HepG2 (cell line): ENCODE measurements at regions not wholly inside any gene's neighbourhood (a gene's known extent, or its start where the extent isn't known, plus 50 kb on each side); places are given as distances from the start of the nearest gene placed in this dataset.

Experiments used
- ATAC-seq: fragments of 200-7000 bp; cut with Tn5 transposase; 3 replicates; pipeline ENCODE4 v1.9.1; 2020; ENCODE audit warnings: mild to moderate bottlenecking, moderate library complexity
- BruUV-seq: library from RNA; stranded (reverse); fragments of 400-500 nt; replicated peaks from 2 replicates; lab custom pipeline; 2021; lab: Mats Ljungman, UMichigan
- CTCF ChIA-PET: fragments of 300-600 bp; formaldehyde crosslinking; extraction: SDS; loops from one replicate; lab custom pipeline; 2021; ENCODE audit warnings: low total read pairs, inconsistent platforms, low intra/inter-chr PET ratio; lab: Yijun Ruan, JAX
- POLR2A ChIA-PET: fragments of 350-600 bp; sonication (Branson Sonifier 250); formaldehyde crosslinking; loops from one replicate; lab custom pipeline; 2020; ENCODE audit warnings: antibody characterized with exemption, inconsistent platforms; lab: Yijun Ruan, JAX
- DNase-seq: peaks from one replicate; pipeline ENCODE4 v3.0.0-alpha.2; 2015; ENCODE audit warnings: low spot score
- FAIRE-seq: peaks from 3 replicates; lab custom pipeline; 2011; peaks lifted over from hg19 to GRCh38; lab: Jason Lieb, UNC
- H2AFZ ChIP-seq: one replicate; pipeline ENCODE4 v1.6.1; 2011; ENCODE audit warnings: low read length, inconsistent platforms
- H3K27ac ChIP-seq: fragments of 300-600 bp; 3 replicates; pipeline ENCODE4 v1.8.0; 2011; ENCODE audit warnings: mixed run types, mild to moderate bottlenecking, mixed read lengths, low read length, inconsistent platforms; ENCODE audit not compliant: insufficient read depth; ENCODE audit errors: extremely low read length
- H3K27me3 ChIP-seq, 2 experiments: fragments of 200-600 bp in 1 of 2; 2 replicates in 1 of 2; 3 replicates in 1 of 2; pipeline versions ENCODE4 v1.6.0 to v1.8.0; 2011; ENCODE audit warnings: low read length in 2 of 2, mild to moderate bottlenecking in 2 of 2, moderate library complexity in 2 of 2, inconsistent platforms in 1 of 2; ENCODE audit not compliant: insufficient read depth in 2 of 2, control insufficient read depth in 1 of 2
- H3K36me3 ChIP-seq, 2 experiments: fragments of 200-600 bp in 1 of 2; replicated peaks in 1 of 2; 2 replicates in 1 of 2; 3 replicates in 1 of 2; pipeline versions ENCODE4 v1.5.1 to v1.8.0; 2011; ENCODE audit warnings: low read length in 2 of 2, inconsistent platforms in 1 of 2; ENCODE audit not compliant: insufficient read depth in 2 of 2, control insufficient read depth in 1 of 2
- H3K4me1 ChIP-seq: 2 replicates; pipeline ENCODE4 v1.5.1; 2012; ENCODE audit warnings: low read length, inconsistent platforms; ENCODE audit not compliant: insufficient read depth
- H3K4me2 ChIP-seq: 2 replicates; pipeline ENCODE4 v1.6.0; 2011; ENCODE audit warnings: low read depth, low read length, inconsistent platforms
- H3K4me3 ChIP-seq, 3 experiments: fragments of 200-600 bp in 1 of 3; sonication (generic), shearing (Covaris generic) in 1 of 3; replicated peaks in 1 of 3; 2 replicates each; pipeline ENCODE4 v1.5.1; 2011 to 2016; ENCODE audit warnings: low read length in 3 of 3, inconsistent platforms in 2 of 3, low read depth in 2 of 3, mild to moderate bottlenecking in 2 of 3, control low read depth in 1 of 3, mixed read lengths in 1 of 3; ENCODE audit not compliant: insufficient read depth in 1 of 3
- H3K79me2 ChIP-seq: one replicate; pipeline ENCODE4 v1.6.1; 2011; ENCODE audit warnings: low read length, inconsistent platforms; ENCODE audit not compliant: insufficient read depth
- H3K9ac ChIP-seq: 2 replicates; pipeline ENCODE4 v1.6.0; 2011; ENCODE audit warnings: mild to moderate bottlenecking, low read depth, low read length, inconsistent platforms; ENCODE audit not compliant: insufficient read depth
- H3K9me3 ChIP-seq: 2 replicates; pipeline ENCODE4 v1.5.1; 2012; ENCODE audit warnings: mild to moderate bottlenecking, low read length
- H4K20me1 ChIP-seq: 2 replicates; pipeline ENCODE4 v1.6.0; 2011; ENCODE audit warnings: inconsistent platforms, mild to moderate bottlenecking, low read length, moderate library complexity; ENCODE audit not compliant: insufficient read depth
- BORCS8-MEF2B ChIP-seq: sonication (generic); formaldehyde crosslinking; IDR thresholded peaks from 2 replicates; pipeline ENCODE4 v1.8.0; 2022; ENCODE audit warnings: mild to moderate bottlenecking, missing genetic modification reagents
- CBFB ChIP-seq: sonication (generic); formaldehyde crosslinking; IDR thresholded peaks from 2 replicates; pipeline ENCODE4 v1.4.0; 2020; ENCODE audit warnings: missing genetic modification reagents
- DZIP1 ChIP-seq: sonication (generic); formaldehyde crosslinking; IDR thresholded peaks from 2 replicates; pipeline ENCODE4 v1.5.0; 2020; ENCODE audit warnings: mild to moderate bottlenecking, missing genetic modification reagents
- ETV5 ChIP-seq: IDR thresholded peaks from 2 replicates; pipeline ENCODE4 v1.6.1; 2018; ENCODE audit warnings: missing biosample characterization, missing genetic modification reagents, inconsistent platforms, borderline replicate concordance
- FOXK2 ChIP-seq: fragments of 450-650 bp; IDR thresholded peaks from 2 replicates; pipeline ENCODE4 v1.6.1; 2016
- GPN1 ChIP-seq: sonication (generic); formaldehyde crosslinking; IDR thresholded peaks from 2 replicates; pipeline ENCODE4 v1.5.1; 2020; ENCODE audit warnings: missing genetic modification reagents, borderline replicate concordance
- HNF1A ChIP-seq, 2 experiments: sonication (generic) in 1 of 2; formaldehyde crosslinking in 1 of 2; IDR thresholded peaks; 2 replicates each; pipeline versions ENCODE4 v1.4.0 to v1.6.1; 2016 to 2020; ENCODE audit warnings: borderline replicate concordance in 1 of 2, low read depth in 1 of 2, mild to moderate bottlenecking in 1 of 2, missing genetic modification reagents in 1 of 2
- MTA1 ChIP-seq: sonication (generic); formaldehyde crosslinking; IDR thresholded peaks from 2 replicates; pipeline ENCODE4 v1.4.0; 2020; ENCODE audit warnings: missing genetic modification reagents, mild to moderate bottlenecking, borderline replicate concordance
- RBM39 ChIP-seq: fragments of 200-400 bp; formaldehyde crosslinking; IDR thresholded peaks from one replicate; pipeline ENCODE4 v1.6.1; 2018; ENCODE audit warnings: antibody characterized with exemption, mild to moderate bottlenecking, low read depth, low read length; ENCODE audit not compliant: poor library complexity, severe bottlenecking
- REL ChIP-seq: sonication (generic); formaldehyde crosslinking; conservative IDR thresholded peaks from 2 replicates; pipeline ENCODE4 v1.8.0; 2022; ENCODE audit warnings: mild to moderate bottlenecking, missing genetic modification reagents, moderate library complexity
- SAP130 ChIP-seq: IDR thresholded peaks from 2 replicates; pipeline ENCODE4 v1.6.1; 2016; ENCODE audit warnings: low read depth
- SNAI1 ChIP-seq: sonication (generic); formaldehyde crosslinking; IDR thresholded peaks from 2 replicates; pipeline ENCODE4 v1.5.0; 2020; ENCODE audit warnings: mild to moderate bottlenecking, missing genetic modification reagents, borderline replicate concordance
- TFE3 ChIP-seq: IDR thresholded peaks from 2 replicates; pipeline ENCODE4 v1.6.1; 2016
- XBP1 ChIP-seq: sonication (generic); formaldehyde crosslinking; IDR thresholded peaks from 2 replicates; pipeline ENCODE4 v1.5.0; 2020; ENCODE audit warnings: missing genetic modification reagents
- ZNF205 ChIP-seq: IDR thresholded peaks from 2 replicates; pipeline ENCODE4 v1.6.1; 2018; ENCODE audit warnings: missing biosample characterization, missing genetic modification reagents
- ZNF235 ChIP-seq: sonication (generic); formaldehyde crosslinking; IDR thresholded peaks from 2 replicates; pipeline ENCODE4 v1.8.1; 2023; ENCODE audit warnings: mild to moderate bottlenecking, missing genetic modification reagents, borderline replicate concordance
- ZNF709 ChIP-seq: sonication (generic); formaldehyde crosslinking; IDR thresholded peaks from 2 replicates; pipeline ENCODE4 v1.5.0; 2020; ENCODE audit warnings: mild to moderate bottlenecking, missing genetic modification reagents
- ZSCAN9 ChIP-seq: IDR thresholded peaks from 2 replicates; pipeline ENCODE4 v1.6.1; 2016; ENCODE audit warnings: borderline replicate concordance
- WGBS: methylation state at CpG from one replicate; pipeline ENCODE4 v1.1.6; 2017; ENCODE audit warnings: low lambda C conversion rate; 5-methylcytosine and 5-hydroxymethylcytosine counted together
- in situ Hi-C: cut with HindIII; loops from 2 replicates; pipeline ENCODE4 v1.10.0; 2017; ENCODE audit warnings: low pct_unique_long_range_greater_than_20kb; ENCODE audit not compliant: extremely low pct_ligation_motif_present
- intact Hi-C: fragments of 100-400 bp; cut with micrococcal nuclease; formaldehyde crosslinking; loops from one replicate; pipeline ENCODE4 v1.10.0; 2022; ENCODE audit not compliant: unreplicated experiment

GRCh38 chr15:69815793-69816192 lies 281.9 kb downstream of the TLE3 start:
- POLR2A ChIA-PET = no interaction called here
- intact Hi-C loops = no loop called here

More at GRCh38 chr15:69815793-69816192, 281.9 kb downstream of the TLE3 start:
- no peak for ATAC-seq
- in situ Hi-C loops = no loop called here
- no peaks in the 10 kb centered on the region for H3K9me3 ChIP-seq
- no TSS peak for BruUV-seq
- no peak for FAIRE-seq
- peaks cover 10% of the 10 kb centered on the region for H3K4me1 ChIP-seq
- H3K27me3 ChIP-seq = peaks cover 1 to 6% of the 10 kb centered on the region in 2 experiments; a peak in 3 of 5 replicates
- no peak overlapping the region for H2AFZ ChIP-seq
- H3K4me2 ChIP-seq = no peak overlapping the region
- H3K4me3 ChIP-seq = no peak overlapping the region
- DNase-seq = no peak
- WGBS = 11% methylated on average over 1 of the region's 2 CpGs
- no peaks in the 10 kb centered on the region for H4K20me1 ChIP-seq
- no peaks in the 10 kb centered on the region for H3K79me2 ChIP-seq
- no peak overlapping the region for H3K9ac ChIP-seq
- no peaks in the 10 kb centered on the region for H3K36me3 ChIP-seq
- CTCF ChIA-PET = no interaction called here
- TF ChIP-seq ETV5 = no peak
- no peak for TF ChIP-seq BORCS8-MEF2B (CRISPR knock-in tag)
- TF ChIP-seq FOXK2 = no peak
- no peak for TF ChIP-seq SNAI1
- TF ChIP-seq RBM39 = no peak
- TF ChIP-seq MTA1 (CRISPR knock-in tag) = no peak
- TF ChIP-seq ZNF709 (CRISPR knock-in tag) = no peak
- no peak for TF ChIP-seq ZSCAN9
- TF ChIP-seq DZIP1 (CRISPR knock-in tag) = no peak
- no peak for TF ChIP-seq HNF1A (IDR thresholded peaks at IDR 0.05; ENCODE audit: low read depth)
- TF ChIP-seq HNF1A (CRISPR knock-in tag; IDR thresholded peaks at IDR 0.05; ENCODE audit: borderline replicate concordance) = no peak
- TF ChIP-seq CBFB (CRISPR knock-in tag) = no peak
- no peak for TF ChIP-seq ZNF235 (CRISPR knock-in tag)
- TF ChIP-seq ZNF205 = no peak
- no peak for TF ChIP-seq SAP130
- TF ChIP-seq TFE3 = no peak
- no peak for TF ChIP-seq GPN1 (CRISPR knock-in tag)
- TF ChIP-seq REL (CRISPR knock-in tag) = no peak
- no peak for TF ChIP-seq XBP1
- H3K27ac ChIP-seq = no peak overlapping the region
